ENCODE measurements at regions not wholly inside any gene's neighbourhood (a gene's known extent, or its start where the extent isn't known, plus 50 kb on each side); places are given as distances from the start of the nearest gene placed in this dataset.

GRCh38 chr12:23202728-23203127 lies 577.8 kb downstream of the ETNK1 start:
- Mint-ChIP-seq H3K4me1 (ENCODE audit: low read depth) (no peaks in the 10 kb centered on the region), H3K36me3 (ENCODE audit: insufficient read depth) (no peaks in the 10 kb centered on the region), H3K27me3 (ENCODE audit: low read depth) (peaks cover 2% of the 10 kb centered on the region), H3K9me3 (no peaks in the 10 kb centered on the region), H3K4me3 (no peak overlapping the region)
- DNase-seq (no peak), ATAC-seq (no peak)

DNA sequence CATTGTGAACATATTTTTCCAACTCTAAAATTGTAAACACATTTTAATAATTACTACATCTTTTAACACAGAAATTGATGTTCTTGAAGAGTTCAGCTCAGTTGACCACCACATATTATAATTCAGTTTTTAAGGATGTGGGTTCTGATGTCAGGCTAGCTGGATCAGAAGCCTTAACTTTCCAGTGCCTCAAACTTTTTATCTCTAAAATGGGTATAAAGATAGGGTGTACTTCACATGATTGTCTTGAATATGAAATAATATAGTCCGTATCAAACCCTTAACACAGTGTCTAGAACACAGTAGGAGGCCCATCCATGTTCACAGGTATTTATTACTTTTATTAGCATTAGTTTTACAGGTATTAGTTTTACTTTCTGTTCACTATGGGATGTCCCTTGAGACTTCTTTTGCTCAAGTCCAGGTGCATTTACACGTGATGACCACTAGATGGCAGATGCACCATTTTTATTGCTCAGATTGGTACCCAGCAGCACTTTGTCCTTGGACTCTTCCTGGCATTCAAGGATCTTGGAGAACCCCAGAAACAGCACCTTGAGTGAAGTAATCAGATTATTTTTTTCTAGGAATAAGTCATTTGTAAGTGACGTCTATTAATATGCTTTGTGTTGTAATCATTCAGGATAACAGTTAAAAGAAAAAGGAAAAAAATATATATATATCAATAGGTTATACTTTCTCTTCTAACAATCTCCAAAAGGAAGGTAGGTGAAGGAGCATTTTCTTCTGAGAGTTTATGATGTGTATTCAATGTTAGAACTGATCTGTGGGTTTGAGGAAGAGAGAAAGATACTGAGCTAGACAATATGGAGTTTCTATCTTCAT lies 580.2 kb downstream of the ETNK1 start:
- Mint-ChIP-seq H3K27me3 (ENCODE audit: low read depth) (peaks cover 2% of the 10 kb centered on the region), H3K4me1 (ENCODE audit: low read depth) (no peaks in the 10 kb centered on the region), H3K36me3 (ENCODE audit: insufficient read depth) (no peaks in the 10 kb centered on the region), H3K9me3 (no peaks in the 10 kb centered on the region), H3K4me3 (no peak overlapping the region)
- ATAC-seq (peak in 1 of 2 donors; percentile 40), DNase-seq (no peak)

DNA sequence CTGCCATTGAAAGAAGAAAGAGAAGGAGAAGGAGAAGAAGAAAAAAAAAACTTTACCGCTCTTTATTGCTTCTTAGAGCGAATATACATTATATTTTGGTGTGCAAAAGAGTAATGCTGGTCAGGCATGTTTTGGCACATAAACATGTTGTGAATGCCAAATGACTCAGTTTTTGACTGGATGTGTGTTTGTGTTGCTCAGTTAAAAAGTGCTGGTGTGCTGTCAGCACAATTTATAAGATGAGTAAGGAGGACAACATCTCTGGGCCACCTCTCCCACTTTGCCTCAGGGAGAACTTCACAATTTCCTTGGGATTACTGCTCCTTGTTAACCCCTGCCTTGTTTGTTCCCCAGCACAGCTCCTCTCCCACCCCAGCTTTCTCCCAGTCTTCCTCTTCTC lies 584.8 kb downstream of the ETNK1 start:
- DNase-seq (no peak), ATAC-seq (no peak)
- Mint-ChIP-seq H3K4me3 (no peak overlapping the region), H3K36me3 (ENCODE audit: insufficient read depth) (no peaks in the 10 kb centered on the region), H3K9me3 (peaks cover under 1% of the 10 kb centered on the region), H3K4me1 (ENCODE audit: low read depth) (no peaks in the 10 kb centered on the region), H3K27me3 (ENCODE audit: low read depth) (no peaks in the 10 kb centered on the region)

- ATAC-seq (no peak), DNase-seq (no peak)
- no peaks in the 10 kb centered on the region for H3K27me3 Mint-ChIP-seq (ENCODE audit: low read depth)
- H3K9me3 Mint-ChIP-seq: peaks cover 8% of the 10 kb centered on the region
- no peaks in the 10 kb centered on the region for H3K36me3 Mint-ChIP-seq (ENCODE audit: insufficient read depth)
- no peak overlapping the region for H3K4me3 Mint-ChIP-seq
- no peaks in the 10 kb centered on the region for H3K4me1 Mint-ChIP-seq (ENCODE audit: low read depth)
Observed at GRCh38 chr12:23210573-23210972, 585.6 kb downstream of the ETNK1 start.

DNA sequence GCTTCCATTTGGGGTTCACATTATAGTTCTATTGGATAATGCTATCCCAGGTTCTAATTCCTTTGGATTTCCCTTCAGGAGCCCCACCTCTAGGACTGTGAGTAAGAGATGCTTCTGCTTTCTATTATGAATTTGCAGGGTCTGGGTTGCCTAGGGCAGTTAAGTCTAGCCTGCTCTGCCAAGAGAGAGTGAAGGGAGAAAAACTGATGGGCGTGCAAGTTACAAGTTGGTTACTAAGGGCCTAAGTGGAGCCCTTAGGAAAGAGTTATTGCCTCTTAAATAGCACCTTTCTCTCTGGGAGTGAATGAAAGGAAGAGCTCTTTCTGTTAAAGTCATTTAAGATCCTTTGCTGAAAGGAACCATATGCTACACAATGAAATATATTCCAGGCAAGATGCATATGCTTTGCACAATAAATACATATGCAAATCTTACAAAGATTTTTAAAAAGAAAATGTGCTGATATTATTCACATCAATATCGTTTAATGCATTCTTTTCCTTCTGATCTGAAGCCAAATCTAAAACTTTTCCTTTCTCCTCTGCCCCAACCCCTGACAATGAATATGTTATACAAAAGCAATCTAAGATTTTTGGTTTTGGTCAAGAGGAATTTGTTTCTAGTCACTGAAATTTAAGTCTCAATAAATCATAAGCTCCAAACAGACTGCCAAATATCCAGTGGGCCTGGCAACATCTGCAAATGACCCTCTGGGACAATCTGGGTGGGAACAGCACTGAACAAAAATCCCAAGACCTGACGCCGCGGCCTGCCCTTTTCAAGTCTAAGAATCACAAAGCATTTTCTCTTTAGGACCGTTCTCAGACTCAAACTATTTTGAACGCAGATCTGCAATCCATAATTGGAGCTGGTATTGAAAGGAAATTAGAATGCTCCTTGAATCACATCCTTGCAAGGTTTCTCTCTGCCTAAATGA lies 586.7 kb downstream of the ETNK1 start:
- Mint-ChIP-seq H3K4me3 (no peak overlapping the region), H3K27me3 (ENCODE audit: low read depth) (no peaks in the 10 kb centered on the region)

GRCh38 chr12:23217158-23217557 lies 592.2 kb downstream of the ETNK1 start:
- Mint-ChIP-seq H3K9me3 (peaks cover 17% of the 10 kb centered on the region), H3K4me1 (ENCODE audit: low read depth) (no peaks in the 10 kb centered on the region), H3K36me3 (ENCODE audit: insufficient read depth) (no peaks in the 10 kb centered on the region), H3K4me3 (no peak overlapping the region), H3K27me3 (ENCODE audit: low read depth) (peaks cover 4% of the 10 kb centered on the region)
- ATAC-seq: no peak
- no peak for DNase-seq

More for the DNA sequence above, 586.7 kb downstream of the ETNK1 start:
- no peak for DNase-seq
- Mint-ChIP-seq H3K36me3 (ENCODE audit: insufficient read depth) (no peaks in the 10 kb centered on the region), H3K9me3 (peaks cover 13% of the 10 kb centered on the region), H3K4me1 (ENCODE audit: low read depth) (no peaks in the 10 kb centered on the region)
- no peak for ATAC-seq

DNA sequence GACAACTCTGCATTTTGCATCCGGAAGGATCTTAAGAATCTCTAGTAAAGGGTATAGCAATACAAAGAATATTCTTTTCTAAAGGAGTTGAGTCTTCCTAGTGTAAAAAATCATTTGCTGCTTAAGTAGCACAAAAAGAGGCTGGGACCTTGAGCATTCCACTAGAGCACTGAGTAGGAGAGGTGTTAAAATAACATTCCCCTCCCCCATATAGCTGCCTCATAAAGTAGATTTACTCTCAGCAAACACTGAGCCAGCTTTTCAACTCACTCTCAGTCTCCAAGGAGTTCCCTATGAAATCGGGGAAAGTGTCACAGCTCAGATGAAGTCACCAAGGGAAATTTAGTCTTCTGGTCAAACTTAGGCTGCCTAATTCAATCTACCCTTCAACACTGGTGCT lies 592.7 kb downstream of the ETNK1 start:
- peaks cover 17% of the 10 kb centered on the region for H3K9me3 Mint-ChIP-seq
- H3K4me1 Mint-ChIP-seq (ENCODE audit: low read depth): no peaks in the 10 kb centered on the region
- H3K27me3 Mint-ChIP-seq (ENCODE audit: low read depth): peaks cover 4% of the 10 kb centered on the region
- DNase-seq (no peak), ATAC-seq (no peak)
- H3K4me3 Mint-ChIP-seq: no peak overlapping the region
- H3K36me3 Mint-ChIP-seq (ENCODE audit: insufficient read depth): no peaks in the 10 kb centered on the region

- ATAC-seq: no peak
- peaks cover 5% of the 10 kb centered on the region for H3K9me3 Mint-ChIP-seq
- no peak overlapping the region for H3K4me3 Mint-ChIP-seq
- no peaks in the 10 kb centered on the region for H3K4me1 Mint-ChIP-seq (ENCODE audit: low read depth)
- DNase-seq: no peak
- no peaks in the 10 kb centered on the region for H3K36me3 Mint-ChIP-seq (ENCODE audit: insufficient read depth)
- H3K27me3 Mint-ChIP-seq (ENCODE audit: low read depth): peaks cover 4% of the 10 kb centered on the region
Observed at GRCh38 chr12:23221066-23221465, 596.1 kb downstream of the ETNK1 start.

DNA sequence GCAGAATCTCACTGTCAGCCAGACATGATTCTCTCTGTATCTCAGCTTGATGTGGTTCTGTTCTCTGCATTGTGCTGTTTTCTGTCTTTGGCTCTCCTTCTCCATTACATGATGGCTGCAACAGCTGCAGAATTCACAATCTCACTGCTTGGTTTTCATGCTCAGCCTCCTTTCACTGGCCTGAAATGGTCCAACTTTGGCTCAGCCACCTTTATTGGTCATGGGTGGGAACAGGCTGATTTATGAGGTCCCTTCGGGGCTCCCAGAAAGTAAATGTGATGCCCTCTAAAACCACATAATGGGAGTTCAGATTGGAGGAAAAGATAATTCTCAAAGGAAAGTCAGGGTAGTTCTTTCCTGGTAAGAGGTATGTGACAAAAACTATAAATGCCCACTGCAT lies 597.0 kb downstream of the ETNK1 start:
- Mint-ChIP-seq H3K9me3 (peaks cover 3% of the 10 kb centered on the region), H3K4me3 (no peak overlapping the region), H3K36me3 (ENCODE audit: insufficient read depth) (no peaks in the 10 kb centered on the region), H3K27me3 (ENCODE audit: low read depth) (peaks cover 4% of the 10 kb centered on the region), H3K4me1 (ENCODE audit: low read depth) (no peaks in the 10 kb centered on the region)
- ATAC-seq: no peak
- DNase-seq: no peak

GRCh38 chr12:23222801-23223200 lies 597.8 kb downstream of the ETNK1 start:
- H3K4me1 Mint-ChIP-seq (ENCODE audit: low read depth): no peaks in the 10 kb centered on the region
- H3K36me3 Mint-ChIP-seq (ENCODE audit: insufficient read depth): no peaks in the 10 kb centered on the region
- no peak overlapping the region for H3K4me3 Mint-ChIP-seq
- no peak for ATAC-seq
- H3K27me3 Mint-ChIP-seq (ENCODE audit: low read depth): peaks cover 4% of the 10 kb centered on the region
- DNase-seq: no peak
- H3K9me3 Mint-ChIP-seq: no peaks in the 10 kb centered on the region

DNA sequence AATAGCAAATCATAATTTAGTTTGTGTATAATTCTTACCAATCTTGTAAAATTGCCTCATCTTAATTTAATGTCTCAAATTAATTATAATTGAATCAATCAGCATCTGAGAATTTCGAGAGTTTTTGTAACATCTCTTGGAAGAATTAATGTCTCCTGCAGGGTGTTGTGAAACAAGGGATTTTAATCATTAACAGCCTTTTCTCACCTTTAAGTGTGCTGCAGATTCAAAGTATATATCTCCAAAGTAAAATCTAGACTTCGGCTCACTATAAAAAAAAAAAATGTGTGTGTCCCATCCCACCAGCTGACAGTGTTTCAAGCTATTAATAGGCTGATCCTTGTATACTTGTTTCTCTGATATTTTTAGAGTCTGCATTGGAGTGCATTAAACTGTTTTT lies 603.1 kb downstream of the ETNK1 start:
- DNase-seq (no peak), ATAC-seq (no peak)
- no peaks in the 10 kb centered on the region for H3K4me1 Mint-ChIP-seq (ENCODE audit: low read depth)

DNA sequence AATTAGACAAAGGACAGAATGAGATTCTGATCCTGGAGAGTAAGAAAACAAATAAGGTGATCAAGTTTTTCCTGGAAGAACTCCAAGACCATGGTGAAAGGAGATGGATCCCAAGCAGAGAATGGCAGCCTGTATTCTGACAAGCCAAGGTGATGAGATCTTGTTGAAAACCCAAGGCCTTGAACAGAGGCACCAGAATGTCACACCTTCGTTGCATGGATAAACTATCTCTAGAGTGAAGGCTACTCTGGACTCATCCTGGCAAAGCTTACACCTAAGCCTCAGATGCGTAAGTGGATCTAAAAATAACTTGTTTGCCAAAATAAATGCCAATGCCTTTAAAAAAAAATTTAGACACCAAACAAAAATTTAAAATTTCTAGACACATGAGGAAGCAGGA lies 605.9 kb downstream of the ETNK1 start:
- Mint-ChIP-seq H3K27me3 (ENCODE audit: low read depth) (no peaks in the 10 kb centered on the region), H3K9me3 (no peaks in the 10 kb centered on the region), H3K4me3 (no peak overlapping the region), H3K36me3 (ENCODE audit: insufficient read depth) (no peaks in the 10 kb centered on the region), H3K4me1 (ENCODE audit: low read depth) (no peaks in the 10 kb centered on the region)
- no peak for DNase-seq
- no peak for ATAC-seq

More for the DNA sequence above, 603.1 kb downstream of the ETNK1 start:
- Mint-ChIP-seq H3K4me3 (no peak overlapping the region), H3K9me3 (no peaks in the 10 kb centered on the region), H3K27me3 (ENCODE audit: low read depth) (no peaks in the 10 kb centered on the region), H3K36me3 (ENCODE audit: insufficient read depth) (no peaks in the 10 kb centered on the region)

DNA sequence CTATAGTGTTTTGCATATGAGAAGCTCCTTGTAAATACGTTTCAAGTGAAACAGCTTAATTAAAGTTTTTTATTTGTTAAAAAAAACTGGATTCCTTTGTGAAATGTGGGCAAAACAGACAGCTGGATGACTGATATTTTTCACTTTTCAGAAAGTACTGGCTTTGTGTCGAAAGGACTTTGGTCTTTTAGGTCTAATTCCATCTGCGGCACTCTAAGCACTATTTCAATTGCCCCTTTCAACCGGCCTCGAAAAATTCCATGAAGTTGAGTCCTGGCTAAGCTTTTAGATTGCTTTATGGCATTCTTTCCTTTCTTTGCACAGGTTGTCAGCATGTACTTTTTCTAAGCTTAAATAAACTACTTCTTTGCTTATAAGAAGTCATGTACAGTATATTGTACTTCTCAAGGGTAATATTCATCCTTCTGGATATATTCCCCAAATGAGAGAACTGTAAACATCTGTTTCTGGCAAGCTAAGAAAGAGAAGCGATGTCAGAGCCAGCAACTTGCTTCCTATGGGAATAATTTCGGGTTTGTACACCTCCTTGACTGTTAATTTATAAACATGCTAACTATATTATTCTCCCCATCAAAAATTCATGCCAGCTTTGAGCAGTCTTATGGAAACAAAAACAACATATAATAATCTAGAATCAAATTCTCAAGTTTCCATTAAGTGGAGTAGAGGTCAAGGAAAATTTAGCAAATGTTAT lies 611.3 kb downstream of the ETNK1 start:
- Mint-ChIP-seq H3K4me1 (ENCODE audit: low read depth) (no peaks in the 10 kb centered on the region), H3K9me3 (no peaks in the 10 kb centered on the region), H3K4me3 (no peak overlapping the region), H3K27me3 (ENCODE audit: low read depth) (no peaks in the 10 kb centered on the region), H3K36me3 (ENCODE audit: insufficient read depth) (no peaks in the 10 kb centered on the region)
- DNase-seq (no peak), ATAC-seq (no peak)

DNA sequence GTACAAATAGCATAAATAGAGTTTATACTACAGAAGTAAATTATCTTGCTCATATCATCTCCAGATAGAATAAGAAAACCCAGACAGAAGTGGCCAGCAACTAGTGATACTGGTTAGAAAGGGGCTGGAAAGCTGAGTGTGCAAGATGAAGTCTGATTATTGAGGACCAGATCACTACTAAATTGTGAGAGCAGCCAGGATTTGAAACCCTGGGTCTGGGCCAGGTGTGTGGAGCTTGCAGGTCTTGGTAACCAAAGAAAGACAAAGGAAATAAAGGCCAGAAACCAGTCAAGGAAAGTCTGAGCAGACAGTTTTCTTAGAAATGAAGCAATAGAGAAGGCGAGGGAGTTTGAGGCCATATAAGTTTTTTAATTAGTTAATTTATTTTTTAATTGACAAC lies 611.8 kb downstream of the ETNK1 start:
- Mint-ChIP-seq H3K9me3 (no peaks in the 10 kb centered on the region), H3K4me1 (ENCODE audit: low read depth) (no peaks in the 10 kb centered on the region), H3K36me3 (ENCODE audit: insufficient read depth) (no peaks in the 10 kb centered on the region), H3K4me3 (no peak overlapping the region), H3K27me3 (ENCODE audit: low read depth) (no peaks in the 10 kb centered on the region)
- DNase-seq: no peak
- ATAC-seq: no peak
